ENCODE measurements at regions not wholly inside any gene's neighbourhood (a gene's known extent, or its start where the extent isn't known, plus 50 kb on each side); places are given as distances from the start of the nearest gene placed in this dataset.

DNA sequence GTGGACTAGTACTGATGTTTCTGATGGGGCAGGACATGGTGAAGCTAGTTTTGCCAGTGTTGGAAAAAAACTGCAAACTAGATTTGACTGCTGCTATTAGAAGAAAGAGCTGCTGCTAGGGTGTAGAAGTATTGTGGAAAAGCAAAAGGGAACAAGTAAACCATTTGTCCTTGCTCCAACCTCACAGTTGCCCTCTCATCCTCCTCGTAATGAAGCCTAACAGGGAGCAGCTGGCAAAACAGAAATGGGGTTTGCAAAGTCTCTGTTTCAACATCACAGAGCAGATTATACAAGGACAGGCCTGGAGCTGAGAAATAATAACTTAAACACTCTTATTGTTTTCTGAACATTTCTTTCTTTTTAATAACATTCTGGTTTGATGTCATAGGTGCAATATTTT is 346.2 kb downstream of the MAGEB5 start:
- TF ChIP-seq CTCF (conservative IDR thresholded peaks at IDR 0.05; ENCODE audit: low read depth, low read length) = no peak
- TF ChIP-seq EZH2phosphoT487 (IDR thresholded peaks at IDR 0.05; ENCODE audit: borderline replicate concordance, low read length) = no peak

Measured in PC-3 (cell line).